HL-60 (cell line): ENCODE measurements at regions not wholly inside any gene's neighbourhood (a gene's known extent, or its start where the extent isn't known, plus 50 kb on each side); places are given as distances from the start of the nearest gene placed in this dataset.

ENCODE experiments used
- DNase-seq, 2 experiments: peaks; one replicate each; pipeline ENCODE4 v3.0.0-alpha.2; 2010 to 2020; ENCODE audit warnings: low read depth in 1 of 2, low spot score in 1 of 2
- H3K27ac ChIP-seq: fragments of 250-450 bp; sonication (Bioruptor Pico); replicated peaks from 2 replicates; pipeline ENCODE4 v1.5.1; 2020; ENCODE audit warnings: mild to moderate bottlenecking, moderate library complexity
- H3K27me3 ChIP-seq: fragments of 250-450 bp; sonication (Bioruptor Pico); 2 replicates; pipeline ENCODE4 v1.5.1; 2021; ENCODE audit warnings: mild to moderate bottlenecking, moderate library complexity; ENCODE audit not compliant: insufficient read depth, poor library complexity, severe bottlenecking
- H3K4me3 ChIP-seq: replicated peaks from 2 replicates; pipeline ENCODE4 v1.5.1; 2011; ENCODE audit warnings: mild to moderate bottlenecking, control low read depth, low read length; ENCODE audit not compliant: insufficient read depth
- GABPA ChIP-seq: IDR thresholded peaks from 2 replicates; pipeline ENCODE4 v1.6.1; 2012; ENCODE audit warnings: low read depth
- POLR2AphosphoS5 ChIP-seq: IDR thresholded peaks from 2 replicates; pipeline ENCODE4 v1.6.1; 2012; ENCODE audit warnings: low read depth
- SPI1 ChIP-seq: IDR thresholded peaks from 2 replicates; pipeline ENCODE4 v1.6.1; 2012; ENCODE audit warnings: low read depth, mild to moderate bottlenecking, borderline replicate concordance
- TF ChIP-seq, protein P1 (sequence below): IDR thresholded peaks from one replicate; pipeline ENCODE4 v1.5.1; 2011; ENCODE audit warnings: low read length, control low read depth, inconsistent platforms; ENCODE audit not compliant: insufficient read depth
- TF ChIP-seq, protein P2 (sequence below): IDR thresholded peaks from 2 replicates; pipeline ENCODE4 v1.6.1; 2012; ENCODE audit warnings: low read depth; ENCODE audit not compliant: insufficient replicate concordance

DNA sequence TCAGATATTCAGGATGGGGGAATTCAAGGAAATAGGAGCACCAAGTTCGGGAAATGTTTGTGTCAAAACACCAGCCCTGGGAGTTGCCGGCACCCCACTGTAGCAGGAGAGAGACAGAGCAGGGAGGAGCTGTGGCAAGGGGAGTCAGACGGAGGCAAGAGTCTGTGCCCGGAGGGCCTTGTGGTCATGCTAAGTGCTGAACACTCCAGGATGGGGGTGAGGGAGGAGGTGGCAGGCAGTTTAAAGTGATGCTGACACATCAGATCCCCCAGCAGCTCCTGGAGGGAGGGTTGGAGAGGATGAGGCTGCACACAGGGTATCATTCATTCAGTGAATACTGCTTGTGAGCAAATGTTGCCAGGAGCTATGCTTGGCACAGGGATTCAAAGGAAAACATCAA lies 150.3 kb upstream of the ETV3 start:
- H3K4me3 ChIP-seq, result no peak overlapping the region
- DNase-seq, result no peak
- no peak overlapping the region for H3K27ac ChIP-seq
- H3K27me3 ChIP-seq, result no peaks in the 10 kb centered on the region
- TF ChIP-seq GABPA (no peak), SPI1 (no peak), POLR2AphosphoS5 (no peak)
- TF ChIP-seq, protein P1, sequence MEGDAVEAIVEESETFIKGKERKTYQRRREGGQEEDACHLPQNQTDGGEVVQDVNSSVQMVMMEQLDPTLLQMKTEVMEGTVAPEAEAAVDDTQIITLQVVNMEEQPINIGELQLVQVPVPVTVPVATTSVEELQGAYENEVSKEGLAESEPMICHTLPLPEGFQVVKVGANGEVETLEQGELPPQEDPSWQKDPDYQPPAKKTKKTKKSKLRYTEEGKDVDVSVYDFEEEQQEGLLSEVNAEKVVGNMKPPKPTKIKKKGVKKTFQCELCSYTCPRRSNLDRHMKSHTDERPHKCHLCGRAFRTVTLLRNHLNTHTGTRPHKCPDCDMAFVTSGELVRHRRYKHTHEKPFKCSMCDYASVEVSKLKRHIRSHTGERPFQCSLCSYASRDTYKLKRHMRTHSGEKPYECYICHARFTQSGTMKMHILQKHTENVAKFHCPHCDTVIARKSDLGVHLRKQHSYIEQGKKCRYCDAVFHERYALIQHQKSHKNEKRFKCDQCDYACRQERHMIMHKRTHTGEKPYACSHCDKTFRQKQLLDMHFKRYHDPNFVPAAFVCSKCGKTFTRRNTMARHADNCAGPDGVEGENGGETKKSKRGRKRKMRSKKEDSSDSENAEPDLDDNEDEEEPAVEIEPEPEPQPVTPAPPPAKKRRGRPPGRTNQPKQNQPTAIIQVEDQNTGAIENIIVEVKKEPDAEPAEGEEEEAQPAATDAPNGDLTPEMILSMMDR, result no peak
- TF ChIP-seq, protein P2, sequence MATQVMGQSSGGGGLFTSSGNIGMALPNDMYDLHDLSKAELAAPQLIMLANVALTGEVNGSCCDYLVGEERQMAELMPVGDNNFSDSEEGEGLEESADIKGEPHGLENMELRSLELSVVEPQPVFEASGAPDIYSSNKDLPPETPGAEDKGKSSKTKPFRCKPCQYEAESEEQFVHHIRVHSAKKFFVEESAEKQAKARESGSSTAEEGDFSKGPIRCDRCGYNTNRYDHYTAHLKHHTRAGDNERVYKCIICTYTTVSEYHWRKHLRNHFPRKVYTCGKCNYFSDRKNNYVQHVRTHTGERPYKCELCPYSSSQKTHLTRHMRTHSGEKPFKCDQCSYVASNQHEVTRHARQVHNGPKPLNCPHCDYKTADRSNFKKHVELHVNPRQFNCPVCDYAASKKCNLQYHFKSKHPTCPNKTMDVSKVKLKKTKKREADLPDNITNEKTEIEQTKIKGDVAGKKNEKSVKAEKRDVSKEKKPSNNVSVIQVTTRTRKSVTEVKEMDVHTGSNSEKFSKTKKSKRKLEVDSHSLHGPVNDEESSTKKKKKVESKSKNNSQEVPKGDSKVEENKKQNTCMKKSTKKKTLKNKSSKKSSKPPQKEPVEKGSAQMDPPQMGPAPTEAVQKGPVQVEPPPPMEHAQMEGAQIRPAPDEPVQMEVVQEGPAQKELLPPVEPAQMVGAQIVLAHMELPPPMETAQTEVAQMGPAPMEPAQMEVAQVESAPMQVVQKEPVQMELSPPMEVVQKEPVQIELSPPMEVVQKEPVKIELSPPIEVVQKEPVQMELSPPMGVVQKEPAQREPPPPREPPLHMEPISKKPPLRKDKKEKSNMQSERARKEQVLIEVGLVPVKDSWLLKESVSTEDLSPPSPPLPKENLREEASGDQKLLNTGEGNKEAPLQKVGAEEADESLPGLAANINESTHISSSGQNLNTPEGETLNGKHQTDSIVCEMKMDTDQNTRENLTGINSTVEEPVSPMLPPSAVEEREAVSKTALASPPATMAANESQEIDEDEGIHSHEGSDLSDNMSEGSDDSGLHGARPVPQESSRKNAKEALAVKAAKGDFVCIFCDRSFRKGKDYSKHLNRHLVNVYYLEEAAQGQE, result no peak

DNA sequence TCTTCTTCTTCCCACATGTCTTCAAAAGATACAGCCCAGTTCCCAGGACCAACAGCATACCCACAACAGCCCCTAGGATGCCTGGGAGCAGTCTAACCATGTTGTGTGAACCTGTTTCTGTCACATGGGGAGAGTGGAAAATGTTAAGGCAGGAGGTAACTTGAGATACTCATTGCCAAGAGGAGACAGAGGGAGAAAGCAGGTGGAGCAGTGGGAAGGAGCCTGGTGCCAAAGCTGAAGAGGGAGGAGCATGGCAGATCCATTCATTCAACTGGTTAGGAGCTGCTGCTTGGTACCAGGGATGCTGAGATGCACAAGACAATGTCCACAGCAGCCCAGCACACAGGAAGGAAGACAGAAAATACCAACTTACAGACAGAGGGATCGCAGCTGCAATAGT lies 149.8 kb upstream of the ETV3 start:
- Histone ChIP-seq H3K27me3 (no peaks in the 10 kb centered on the region), H3K27ac (no peak overlapping the region), H3K4me3 (no peak overlapping the region)
- no peak for DNase-seq
- TF ChIP-seq GABPA, result no peak
- no peak for TF ChIP-seq SPI1
- TF ChIP-seq, protein P1, result no peak
- TF ChIP-seq, protein P2, result no peak
- no peak for TF ChIP-seq POLR2AphosphoS5

DNA sequence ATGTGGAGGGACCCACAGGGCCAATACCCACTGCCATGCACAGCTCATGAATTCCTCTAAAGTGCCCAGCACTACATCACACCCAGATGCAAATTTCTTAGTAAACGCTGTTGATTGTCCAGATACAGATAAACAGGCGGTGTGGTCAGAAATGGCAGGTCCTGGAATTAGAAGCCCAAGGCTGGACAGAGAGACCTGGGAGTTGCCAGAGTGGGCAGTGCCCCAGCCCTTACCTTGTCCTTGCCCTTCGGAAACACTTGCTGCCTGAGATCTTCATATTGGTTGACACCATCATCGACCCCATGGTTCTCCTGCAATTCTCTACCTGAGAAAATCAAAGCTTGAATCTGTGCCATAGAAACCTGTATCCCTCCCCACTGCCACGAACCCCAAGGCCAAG lies 149.3 kb upstream of the ETV3 start:
- H3K27ac ChIP-seq, result no peak overlapping the region
- H3K27me3 ChIP-seq, result no peaks in the 10 kb centered on the region
- TF ChIP-seq, protein P2, result no peak
- TF ChIP-seq, protein P1, result no peak
- TF ChIP-seq SPI1, result no peak
- no peak for TF ChIP-seq GABPA
- no peak for TF ChIP-seq POLR2AphosphoS5
- no peak overlapping the region for H3K4me3 ChIP-seq
- no peak for DNase-seq
